Ammon's horn (tissue), 1 donor: ENCODE measurements at regions not wholly inside any gene's neighbourhood (a gene's known extent, or its start where the extent isn't known, plus 50 kb on each side); places are given as distances from the start of the nearest gene placed in this dataset.
"Not testable (repeated sequence)": the region's sequence is repeated elsewhere in the genome, so short reads cannot be mapped to it uniquely, and the experiment has no call there.

Source experiments
- DNase-seq: peaks from one replicate; pipeline ENCODE4 v3.0.0-alpha.2; 2016; ENCODE audit warnings: low spot score

GRCh38 chr12:48409938-48410337 is 59.2 kb upstream of the ZNF641 start:
- DNase-seq = not testable (repeated sequence)

GRCh38 chr12:48413388-48413787 is 59.0 kb upstream of the ANP32D start:
- peak; percentile 14 for DNase-seq

- peak; percentile 74 for DNase-seq
Measured at GRCh38 chr12:48414021-48414420, 58.3 kb upstream of the ANP32D start.

- DNase-seq = no peak
Measured at GRCh38 chr12:48419116-48419935, 53.0 kb upstream of the ANP32D start.

- no peak for DNase-seq
Measured at GRCh38 chr12:48420039-48420775, 52.2 kb upstream of the ANP32D start.

- DNase-seq = peak; percentile 5
Measured at GRCh38 chr12:48422060-48422459, 50.3 kb upstream of the ANP32D start.
